ENCODE measurements at regions not wholly inside any gene's neighbourhood (a gene's known extent, or its start where the extent isn't known, plus 50 kb on each side); places are given as distances from the start of the nearest gene placed in this dataset.
"Not testable (repeated sequence)": the region's sequence is repeated elsewhere in the genome, so short reads cannot be mapped to it uniquely, and the experiment has no call there.

DNA sequence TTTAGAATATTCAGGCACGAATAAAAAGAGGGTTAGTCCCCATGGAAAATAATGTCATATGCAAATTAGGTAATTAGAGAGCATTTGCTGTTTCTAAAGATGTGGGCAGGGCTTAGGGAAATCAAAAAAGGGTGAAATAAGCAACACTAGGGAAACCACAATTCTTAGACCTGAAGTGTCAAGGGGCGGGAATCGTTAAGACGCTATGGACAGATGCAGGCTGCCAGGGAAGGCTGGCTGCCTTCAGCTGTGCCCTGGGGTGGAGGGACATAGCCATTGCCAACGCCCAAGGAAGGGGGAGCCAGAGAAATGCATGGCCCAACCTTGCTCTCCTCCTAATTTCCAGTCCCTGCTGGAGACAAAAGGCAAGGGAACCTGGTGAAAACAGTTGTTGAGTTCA is 141.7 kb upstream of the PROK2 start:
- Histone ChIP-seq H3K36me3 (no peaks in the 10 kb centered on the region), H3K27me3 (ENCODE audit: low read depth) (peaks cover 13% of the 10 kb centered on the region), H3K4me1 (peaks cover 6% of the 10 kb centered on the region), H3K9me3 (replicated peaks) (no peaks in the 10 kb centered on the region), H3K27ac (replicated peaks) (no peak overlapping the region), H3K4me3 (no peak overlapping the region)
- TF ChIP-seq, protein P1, sequence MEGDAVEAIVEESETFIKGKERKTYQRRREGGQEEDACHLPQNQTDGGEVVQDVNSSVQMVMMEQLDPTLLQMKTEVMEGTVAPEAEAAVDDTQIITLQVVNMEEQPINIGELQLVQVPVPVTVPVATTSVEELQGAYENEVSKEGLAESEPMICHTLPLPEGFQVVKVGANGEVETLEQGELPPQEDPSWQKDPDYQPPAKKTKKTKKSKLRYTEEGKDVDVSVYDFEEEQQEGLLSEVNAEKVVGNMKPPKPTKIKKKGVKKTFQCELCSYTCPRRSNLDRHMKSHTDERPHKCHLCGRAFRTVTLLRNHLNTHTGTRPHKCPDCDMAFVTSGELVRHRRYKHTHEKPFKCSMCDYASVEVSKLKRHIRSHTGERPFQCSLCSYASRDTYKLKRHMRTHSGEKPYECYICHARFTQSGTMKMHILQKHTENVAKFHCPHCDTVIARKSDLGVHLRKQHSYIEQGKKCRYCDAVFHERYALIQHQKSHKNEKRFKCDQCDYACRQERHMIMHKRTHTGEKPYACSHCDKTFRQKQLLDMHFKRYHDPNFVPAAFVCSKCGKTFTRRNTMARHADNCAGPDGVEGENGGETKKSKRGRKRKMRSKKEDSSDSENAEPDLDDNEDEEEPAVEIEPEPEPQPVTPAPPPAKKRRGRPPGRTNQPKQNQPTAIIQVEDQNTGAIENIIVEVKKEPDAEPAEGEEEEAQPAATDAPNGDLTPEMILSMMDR (IDR thresholded peaks at IDR 0.05; ENCODE audit: borderline replicate concordance): no peak
- DNase-seq: no peak
- intact Hi-C loops (cut with micrococcal nuclease): no loop called here

DNA sequence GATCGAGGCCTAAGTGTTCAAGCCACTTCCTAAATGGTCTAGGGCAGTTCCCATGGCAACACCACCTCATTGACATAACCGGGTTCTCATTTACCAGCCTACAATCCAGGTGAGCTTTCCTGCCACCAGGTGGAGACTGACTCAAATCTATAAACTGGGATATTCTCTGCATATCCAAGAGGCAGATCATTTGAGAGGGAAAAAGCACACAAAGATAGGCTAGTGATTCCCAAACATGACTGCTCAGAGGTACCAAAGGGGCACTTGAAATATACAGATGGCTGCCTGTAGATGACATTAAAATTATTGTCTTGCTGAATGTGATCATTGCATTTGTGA is 141.3 kb upstream of the PROK2 start:
- Histone ChIP-seq H3K4me3 (no peak overlapping the region), H3K27me3 (ENCODE audit: low read depth) (peaks cover 17% of the 10 kb centered on the region), H3K27ac (replicated peaks) (no peak overlapping the region), H3K36me3 (no peaks in the 10 kb centered on the region), H3K4me1 (peaks cover 6% of the 10 kb centered on the region), H3K9me3 (replicated peaks) (no peaks in the 10 kb centered on the region)
- DNase-seq: no peak
- TF ChIP-seq, protein P1 (IDR thresholded peaks at IDR 0.05; ENCODE audit: borderline replicate concordance): peak; percentile 33
- intact Hi-C loops (cut with micrococcal nuclease): no loop called here

DNA sequence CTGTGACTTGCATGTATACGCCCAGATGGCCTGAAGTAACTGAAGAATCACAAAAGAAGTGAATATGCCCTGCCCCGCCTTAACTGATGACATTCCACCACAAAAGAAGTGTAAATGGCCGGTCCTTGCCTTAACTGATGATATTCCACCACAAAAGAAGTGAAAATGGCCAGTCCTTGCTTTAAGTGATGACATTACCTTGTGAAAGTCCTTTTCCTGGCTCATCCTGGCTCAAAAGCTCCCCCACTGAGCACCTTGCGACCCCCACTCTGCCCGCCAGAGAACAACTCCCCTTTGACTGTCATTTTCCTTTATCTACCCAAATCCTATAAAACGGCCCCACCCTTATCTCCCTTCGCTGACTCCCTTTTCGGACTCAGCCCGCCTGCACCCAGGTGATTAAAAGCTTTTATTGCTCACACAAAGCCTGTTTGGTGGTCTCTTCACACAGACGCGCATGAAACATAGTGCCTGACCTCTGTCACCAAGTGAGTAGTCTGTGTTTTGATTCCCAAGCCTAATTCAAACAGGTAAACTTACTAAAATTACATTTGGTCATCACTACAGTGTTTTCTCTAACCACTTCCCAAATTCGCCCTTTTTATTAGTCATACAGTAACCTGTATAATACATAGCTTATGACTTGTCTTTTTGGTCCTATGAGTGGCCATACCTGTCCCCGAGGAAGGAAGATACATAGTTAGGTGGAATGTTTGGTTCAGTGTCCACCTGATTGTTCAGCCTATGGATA is 140.7 kb upstream of the PROK2 start:
- intact Hi-C loops (cut with micrococcal nuclease): not testable (repeated sequence)

GRCh38 chr3:71924721-71925120 is 139.8 kb upstream of the PROK2 start:
- peaks cover 30% of the 10 kb centered on the region for H3K27me3 ChIP-seq (ENCODE audit: low read depth)
- H3K36me3 ChIP-seq: no peaks in the 10 kb centered on the region
- H3K9me3 ChIP-seq (replicated peaks): no peaks in the 10 kb centered on the region
- no peak for DNase-seq
- H3K4me3 ChIP-seq: no peak overlapping the region
- intact Hi-C loops (cut with micrococcal nuclease): no loop called here
- no peaks in the 10 kb centered on the region for H3K4me1 ChIP-seq
- no peak overlapping the region for H3K27ac ChIP-seq (replicated peaks)
- TF ChIP-seq, protein P1 (IDR thresholded peaks at IDR 0.05; ENCODE audit: borderline replicate concordance): no peak

More for the DNA sequence above, 140.7 kb upstream of the PROK2 start:
- not testable (repeated sequence) for H3K4me1 ChIP-seq; H3K36me3 ChIP-seq; H3K9me3 ChIP-seq (replicated peaks); H3K27ac ChIP-seq (replicated peaks); H3K4me3 ChIP-seq; DNase-seq
- peaks cover 22% of the 10 kb centered on the region for H3K27me3 ChIP-seq (ENCODE audit: low read depth)

DNA sequence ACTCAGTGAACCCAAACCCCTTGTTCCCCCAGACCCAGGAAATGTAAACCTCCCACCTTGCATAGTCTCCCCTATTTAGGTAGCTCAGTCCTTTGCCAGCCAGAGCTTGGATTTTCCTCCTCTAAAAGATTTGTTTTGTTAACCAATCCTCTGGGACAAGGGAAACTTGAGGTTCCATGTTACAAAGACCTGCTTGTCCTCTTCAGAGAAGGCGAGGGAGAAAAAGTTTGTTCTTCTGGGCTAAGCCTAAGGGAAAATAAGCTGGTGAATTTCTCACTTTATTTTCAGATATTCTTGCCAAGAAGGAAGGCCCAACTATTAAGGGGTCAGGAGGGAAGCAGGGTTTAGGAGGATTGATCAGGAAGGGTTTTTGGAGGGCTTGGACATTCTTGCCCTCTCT is 136.1 kb upstream of the PROK2 start:
- Histone ChIP-seq H3K36me3 (no peaks in the 10 kb centered on the region), H3K4me3 (no peak overlapping the region), H3K4me1 (no peaks in the 10 kb centered on the region), H3K27ac (replicated peaks) (no peak overlapping the region), H3K9me3 (replicated peaks) (no peaks in the 10 kb centered on the region), H3K27me3 (ENCODE audit: low read depth) (peaks cover 48% of the 10 kb centered on the region)
- DNase-seq: no peak
- TF ChIP-seq, protein P1 (IDR thresholded peaks at IDR 0.05; ENCODE audit: borderline replicate concordance): no peak
- intact Hi-C loops (cut with micrococcal nuclease): no loop called here

- H3K36me3 ChIP-seq: no peaks in the 10 kb centered on the region
- TF ChIP-seq, protein P1 (IDR thresholded peaks at IDR 0.05; ENCODE audit: borderline replicate concordance): no peak
- H3K27me3 ChIP-seq (ENCODE audit: low read depth): peaks cover 48% of the 10 kb centered on the region
- no peaks in the 10 kb centered on the region for H3K9me3 ChIP-seq (replicated peaks)
- no peak for DNase-seq
- H3K4me3 ChIP-seq: no peak overlapping the region
- no peaks in the 10 kb centered on the region for H3K4me1 ChIP-seq
- no peak overlapping the region for H3K27ac ChIP-seq (replicated peaks)
- intact Hi-C loops (cut with micrococcal nuclease): no loop called here
Measured at GRCh38 chr3:71919572-71919971, 134.6 kb upstream of the PROK2 start.
